GM19035 (cell line): ENCODE measurements at regions not wholly inside any gene's neighbourhood (a gene's known extent, or its start where the extent isn't known, plus 50 kb on each side); places are given as distances from the start of the nearest gene placed in this dataset.

Source experiments
- ATAC-seq: cut with Tn5 transposase; IDR thresholded peaks from one replicate; pipeline ENCODE4 v1.9.1; 2021; ENCODE audit not compliant: unreplicated experiment

DNA sequence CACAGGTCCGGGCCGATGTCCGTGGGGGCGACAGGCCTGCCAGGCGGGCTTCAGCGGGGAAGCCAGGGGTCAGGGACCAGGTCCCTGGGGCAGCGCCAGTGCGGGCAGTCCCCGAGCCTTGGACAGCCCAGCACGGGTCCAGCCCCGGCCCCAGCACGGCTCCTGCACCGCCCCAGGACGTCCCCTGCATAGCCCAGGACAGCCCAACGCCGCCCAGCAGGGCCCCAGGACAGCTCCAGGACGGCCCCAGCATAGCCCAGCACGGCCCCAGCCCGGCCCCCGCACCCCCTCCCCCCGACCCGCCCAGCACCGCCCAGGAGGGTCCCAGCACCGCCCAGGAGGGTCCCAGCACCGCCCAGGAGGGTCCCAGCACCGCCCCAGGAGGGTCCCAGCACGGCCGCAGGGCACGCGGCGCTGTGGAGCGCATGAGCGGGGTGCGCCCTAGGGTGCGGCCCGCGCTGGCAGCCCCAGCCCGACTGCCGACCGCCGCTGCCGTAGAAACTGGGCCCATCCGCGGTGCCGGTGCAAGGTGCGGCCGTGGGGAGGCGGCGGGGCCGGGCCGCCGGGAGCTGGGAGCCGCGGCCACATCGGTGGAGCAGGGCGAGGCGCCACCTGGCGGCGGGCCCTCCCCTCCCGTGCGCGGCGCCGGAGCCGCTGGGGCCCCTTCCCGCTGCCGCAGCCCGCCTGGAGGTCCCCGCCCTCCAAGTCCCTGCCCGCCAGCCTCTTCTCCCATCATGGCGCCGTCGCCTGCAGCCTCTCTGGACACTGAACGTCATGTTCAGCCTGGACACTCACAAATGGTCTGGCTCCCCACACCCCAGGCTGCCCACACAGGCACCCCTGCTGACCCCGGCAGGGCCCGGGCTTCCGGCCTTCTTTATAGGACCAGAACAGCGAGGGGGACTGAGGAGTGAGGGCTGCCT lies 106.8 kb upstream of the NKX1-1 start:
- ATAC-seq = no peak

DNA sequence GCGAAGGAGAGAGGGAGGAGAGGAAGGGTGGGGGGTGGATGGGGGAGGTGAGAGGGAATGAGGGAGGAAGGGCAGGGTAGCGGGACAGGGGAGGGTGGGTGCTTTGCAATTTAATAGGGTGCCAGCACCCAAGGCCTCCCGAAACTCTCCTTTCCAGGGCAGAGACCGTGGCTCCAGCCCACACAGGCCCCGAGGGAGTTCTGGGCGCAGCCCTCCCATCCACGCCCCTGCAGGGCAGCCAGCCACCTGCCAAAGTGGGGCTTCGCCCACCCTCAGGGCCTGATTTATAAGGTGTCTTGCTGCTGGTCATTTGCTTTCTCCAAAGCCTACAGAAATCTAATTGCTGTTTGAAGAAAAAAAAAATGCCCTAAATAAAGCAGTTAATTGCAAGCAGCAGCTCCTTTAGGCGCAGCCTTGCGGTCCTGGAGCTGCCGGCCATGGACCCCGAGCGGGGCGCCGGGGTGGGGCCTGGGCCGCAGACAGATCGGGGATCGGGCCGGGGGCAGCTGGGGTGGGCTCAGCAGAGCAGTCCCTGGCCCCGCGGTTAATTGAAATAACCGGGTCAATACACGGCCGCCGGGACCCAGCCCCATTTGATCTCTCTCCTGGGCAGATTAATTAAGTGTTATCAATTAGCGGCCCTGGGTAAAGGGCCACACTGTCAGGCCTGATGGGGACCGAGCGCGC lies 106.0 kb upstream of the NKX1-1 start:
- ATAC-seq = no peak

- no peak for ATAC-seq
These were observed 105.3 kb upstream of the NKX1-1 start for GRCh38 chr4:1511441-1512041.

DNA sequence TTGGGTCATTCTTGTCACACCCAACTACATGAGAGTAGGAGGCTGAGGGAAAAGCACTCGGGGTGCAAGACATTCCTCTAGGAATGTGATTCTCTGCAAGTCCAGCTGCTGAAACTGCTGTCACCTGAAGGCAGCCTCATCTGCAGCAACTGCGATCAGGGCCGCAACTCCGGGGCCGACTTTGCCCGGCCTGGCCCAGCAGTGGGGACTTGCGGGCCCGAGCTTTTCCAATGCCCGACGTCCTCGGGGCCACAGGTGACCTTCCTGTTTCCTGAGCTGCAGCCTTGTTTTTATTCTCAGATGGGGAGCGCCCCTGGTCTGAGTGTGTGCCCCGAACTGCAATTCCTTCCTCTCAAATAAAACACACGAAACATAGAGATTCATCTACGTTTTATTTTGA lies 104.7 kb upstream of the NKX1-1 start:
- no peak for ATAC-seq

DNA sequence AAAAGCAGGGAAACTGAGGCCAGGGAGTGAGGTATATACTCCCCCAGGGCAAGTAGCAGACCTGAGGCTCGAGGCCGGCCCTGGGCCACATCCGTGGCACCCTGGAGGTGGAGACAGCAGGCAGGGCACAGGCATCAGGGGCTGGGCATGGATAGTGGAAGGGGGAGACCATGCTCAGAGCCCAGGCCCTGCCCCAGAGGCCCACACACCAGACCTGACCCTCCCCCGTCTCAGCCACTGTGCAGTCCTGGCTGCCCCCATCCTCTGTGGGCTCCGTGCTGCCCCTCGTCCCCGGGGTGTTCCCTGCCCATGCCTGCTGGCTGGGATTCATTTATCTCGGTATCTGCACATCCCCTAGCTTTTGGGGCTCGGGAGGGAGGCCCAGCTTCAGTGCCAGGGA lies 103.1 kb upstream of the NKX1-1 start:
- no peak for ATAC-seq

- no peak for ATAC-seq
These were observed 102.2 kb upstream of the NKX1-1 start for GRCh38 chr4:1508161-1509160.

DNA sequence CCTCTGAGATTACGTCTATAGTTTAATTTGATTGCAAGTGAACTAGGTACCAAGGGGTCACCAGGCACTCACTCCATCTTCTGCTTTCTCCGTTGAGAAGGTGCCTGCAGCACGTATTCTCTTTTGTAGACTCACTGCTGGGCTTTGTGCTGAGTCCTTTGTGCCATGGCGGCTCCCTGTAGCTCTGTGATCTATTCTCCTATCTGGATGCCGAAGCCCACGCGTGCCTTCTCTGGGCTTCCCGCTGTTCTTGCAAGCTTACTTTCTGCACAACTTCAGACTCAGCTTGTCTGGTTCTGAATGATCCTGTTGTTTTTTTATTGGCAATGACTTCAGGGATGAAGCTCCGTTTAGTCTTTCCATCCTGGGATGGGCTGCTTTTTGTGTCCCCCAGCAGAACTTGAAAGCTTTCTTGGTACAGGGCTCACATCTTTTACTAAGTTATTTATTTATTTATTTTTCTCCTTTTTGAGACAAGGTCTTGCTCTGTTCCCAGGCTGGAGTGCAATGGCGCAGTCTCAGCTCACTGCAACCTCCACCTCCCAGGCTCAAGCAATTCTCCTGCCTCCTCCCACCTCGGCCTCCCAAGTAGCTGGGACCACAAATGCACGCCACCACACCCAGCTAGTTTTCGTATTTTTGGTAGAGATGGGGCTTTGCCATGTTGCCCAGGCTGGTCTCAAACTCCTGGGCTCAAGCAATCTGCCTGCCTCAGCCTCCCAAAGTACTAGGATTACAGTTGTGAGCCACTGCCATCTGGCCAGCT lies 100.9 kb upstream of the NKX1-1 start:
- no peak for ATAC-seq

- no peak for ATAC-seq
These were observed 99.5 kb upstream of the NKX1-1 start for GRCh38 chr4:1505511-1506460.

DNA sequence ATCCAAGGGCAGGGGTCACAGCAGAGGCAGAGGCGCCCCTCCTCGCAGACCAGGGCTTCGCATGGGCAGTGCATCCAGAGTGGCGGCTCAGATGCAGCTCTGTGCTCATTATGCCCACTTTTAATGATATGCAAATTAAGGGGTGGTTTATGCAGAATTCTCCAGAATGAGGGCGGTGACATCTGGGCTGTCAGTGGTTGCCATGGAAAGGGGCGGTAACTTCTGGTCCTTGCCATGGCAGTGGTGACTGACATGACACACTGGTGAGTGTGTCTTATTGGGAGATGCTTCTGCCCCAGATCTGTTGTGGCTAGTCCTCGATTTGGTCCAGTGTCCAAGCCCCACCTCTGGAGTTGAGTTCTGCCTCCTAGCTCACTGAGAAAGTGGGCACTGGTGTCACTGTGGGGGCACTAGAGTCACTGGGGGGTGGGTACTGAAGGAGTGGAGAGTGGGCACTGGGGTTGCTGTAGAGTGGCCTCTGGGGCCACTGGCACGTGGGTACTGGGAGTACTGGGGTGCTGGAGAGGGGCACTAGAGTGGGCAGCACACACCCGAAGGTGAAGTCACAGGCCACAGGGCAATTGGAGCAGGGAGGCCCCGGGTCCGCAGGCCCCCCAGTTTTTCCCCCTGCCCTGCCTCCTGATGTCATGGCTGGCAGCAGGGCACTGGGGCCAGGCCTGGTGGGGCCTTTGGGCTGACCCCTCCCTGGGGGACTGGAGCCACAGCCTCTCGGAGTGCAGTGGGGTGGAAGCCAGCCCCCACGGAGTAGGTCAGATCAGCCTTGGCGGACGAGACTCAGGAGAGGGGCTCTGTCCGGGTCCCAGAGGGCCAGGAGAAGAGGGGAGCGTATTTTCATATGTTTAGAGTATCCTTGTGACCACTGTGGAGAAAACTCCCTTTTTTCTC lies 98.6 kb upstream of the NKX1-1 start:
- no peak for ATAC-seq

- ATAC-seq = no peak
These were observed 97.6 kb upstream of the NKX1-1 start for GRCh38 chr4:1503583-1504471.

DNA sequence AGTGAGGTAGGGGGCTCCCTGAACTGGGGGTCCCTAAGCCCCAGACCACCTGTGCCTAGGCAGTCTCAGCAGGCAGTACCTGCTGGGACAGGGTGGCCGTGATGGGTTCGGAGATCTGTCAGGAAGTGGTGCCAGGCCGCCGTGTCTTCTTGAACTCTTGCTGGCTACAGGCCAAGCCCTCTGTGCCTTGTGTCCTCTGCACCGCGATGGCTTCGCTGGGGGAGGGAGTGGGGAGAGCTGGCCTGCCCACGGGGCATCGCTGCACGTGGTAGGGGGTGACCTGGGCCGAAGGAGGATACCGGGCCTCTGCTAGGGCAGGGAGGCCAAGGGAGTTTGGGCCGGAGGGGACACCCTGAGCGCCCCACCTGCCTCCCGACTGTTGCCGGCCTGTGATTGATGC lies 96.7 kb upstream of the NKX1-1 start:
- no peak for ATAC-seq

DNA sequence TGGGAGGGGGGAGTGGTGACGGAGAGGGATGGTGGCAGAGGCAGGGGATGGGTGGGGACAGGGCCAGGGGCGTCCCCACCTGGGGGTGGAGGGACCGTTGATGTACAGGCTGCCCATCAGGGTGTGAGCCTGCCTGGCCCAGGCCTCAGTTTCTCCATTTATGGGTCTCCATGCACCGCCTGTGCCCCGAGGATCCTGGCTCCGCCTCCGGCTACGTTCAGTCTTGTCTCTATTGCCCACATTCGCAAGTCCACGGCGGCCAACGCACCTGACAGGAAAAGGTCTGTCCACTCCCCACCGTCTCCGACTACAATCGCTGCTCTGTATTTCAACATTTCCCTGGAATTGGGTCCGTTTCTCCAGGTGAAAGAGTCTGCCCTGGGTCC lies 96.3 kb upstream of the NKX1-1 start:
- ATAC-seq = no peak

DNA sequence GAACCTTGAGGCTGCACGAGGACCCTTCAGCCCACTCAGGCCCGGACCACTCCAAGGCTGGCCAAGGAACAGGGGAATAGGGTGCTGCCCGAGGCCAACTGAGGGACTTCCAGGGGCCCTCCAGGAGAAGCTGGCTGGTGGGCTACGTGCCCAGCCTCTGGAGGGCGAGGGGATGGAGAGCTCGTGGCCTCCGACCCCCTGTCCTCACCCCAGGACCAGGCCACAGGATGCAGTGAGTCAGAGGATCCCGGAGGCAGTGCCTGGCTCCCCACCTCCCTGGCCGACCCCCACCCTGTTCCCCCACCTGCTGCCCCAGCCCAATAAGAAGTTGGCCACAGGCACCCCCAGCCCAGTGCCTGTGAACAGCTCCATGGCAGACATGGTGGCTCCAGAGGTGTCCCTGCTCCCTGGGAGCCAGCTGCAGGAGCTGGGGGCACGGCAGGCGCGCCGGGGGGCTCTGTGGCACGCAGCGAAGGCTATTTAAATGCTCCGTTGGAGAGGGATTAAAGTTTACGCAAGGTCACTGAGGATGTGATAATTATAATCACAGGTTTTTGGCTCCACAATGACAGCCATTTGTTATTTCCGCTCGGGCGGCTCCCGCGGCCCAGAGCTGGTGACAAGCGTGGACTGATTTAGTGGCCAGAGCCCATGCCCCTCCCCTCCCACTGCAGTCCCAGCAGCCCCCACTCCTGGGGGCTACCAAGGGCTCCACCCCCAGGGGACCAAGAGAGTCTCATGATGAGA lies 95.7 kb upstream of the NKX1-1 start:
- no peak for ATAC-seq

- no peak for ATAC-seq
These were observed 94.9 kb upstream of the NKX1-1 start for GRCh38 chr4:1500966-1501753.

- no peak for ATAC-seq
These were observed 94.2 kb upstream of the NKX1-1 start for GRCh38 chr4:1500231-1500965.
